ENCODE measurements at regions not wholly inside any gene's neighbourhood (a gene's known extent, or its start where the extent isn't known, plus 50 kb on each side); places are given as distances from the start of the nearest gene placed in this dataset.

GRCh38 chr1:168466092-168466713, 77.6 kb downstream of the XCL2 start (continued):
- TF ChIP-seq REST (IDR thresholded peaks at IDR 0.05; ENCODE audit: low read depth, low read length) (no peak), E2F8 (IDR thresholded peaks at IDR 0.05; ENCODE audit: low read depth, partially characterized antibody) (no peak), ZNF207 (IDR thresholded peaks at IDR 0.05; ENCODE audit: borderline replicate concordance) (no peak; the same call in 1 of the 2 replicates), ZNF622 (IDR thresholded peaks at IDR 0.05) (no peak), HSF1 (IDR thresholded peaks at IDR 0.05; ENCODE audit: low read depth, low read length) (no peak), BCL3 (IDR thresholded peaks at IDR 0.05; ENCODE audit: borderline replicate concordance, insufficient read depth, low read depth, low read length, poor library complexity, severe bottlenecking) (peak; percentile 20), ZBED1 (IDR thresholded peaks at IDR 0.05; ENCODE audit: borderline replicate concordance) (no peak), HDGF (IDR thresholded peaks at IDR 0.05) (peak; percentile 22; the same call in 1 of the 2 replicates), HCFC1 (IDR thresholded peaks at IDR 0.05; ENCODE audit: low read length) (no peak), STAT3 (IDR thresholded peaks at IDR 0.05; ENCODE audit: low read depth, low read length) (0 out of 2 replicates have a peak, but pooled peaks have one; percentile 18), CREB1 (IDR thresholded peaks at IDR 0.05; ENCODE audit: low read depth) (0 out of 2 replicates have a peak, but pooled peaks have one; percentile 32), EGR1 (IDR thresholded peaks at IDR 0.05; ENCODE audit: borderline replicate concordance in 1 of 2, low read depth in 2 of 2, low read length in 2 of 2) (peak in 1 of 2 experiments; percentile 46; a peak in 1 of 3 replicates), CEBPZ (IDR thresholded peaks at IDR 0.05; ENCODE audit: low read depth, low read length) (no peak), SMC3 (IDR thresholded peaks at IDR 0.05; ENCODE audit: borderline replicate concordance, low read length) (no peak), POU2F2 (IDR thresholded peaks at IDR 0.05; ENCODE audit: borderline replicate concordance, low read depth, low read length) (no peak), TCF3 (IDR thresholded peaks at IDR 0.05; ENCODE audit: borderline replicate concordance, insufficient read depth, low read depth, low read length) (no peak), CHD2 (IDR thresholded peaks at IDR 0.05; ENCODE audit: borderline replicate concordance, low read depth, low read length) (0 out of 2 replicates have a peak, but pooled peaks have one; percentile 67)

All from GM12878 (cell line).